GM18505 (cell line): ENCODE measurements at regions not wholly inside any gene's neighbourhood (a gene's known extent, or its start where the extent isn't known, plus 50 kb on each side); places are given as distances from the start of the nearest gene placed in this dataset.

Source experiments
- ATAC-seq: cut with Tn5 transposase; IDR thresholded peaks from one replicate; pipeline ENCODE4 v1.9.1; 2021; ENCODE audit not compliant: unreplicated experiment
- POLR2A ChIP-seq: IDR thresholded peaks from 4 replicates; pipeline ENCODE4 v1.6.1; 2011; ENCODE audit warnings: borderline replicate concordance; ENCODE audit not compliant: insufficient read depth, insufficient read length; ENCODE audit errors: extremely low read depth

GRCh38 chr1:163509114-163509513 is 187.4 kb downstream of the NUF2 start:
- no peak for ATAC-seq
- no peak for TF ChIP-seq POLR2A

- TF ChIP-seq POLR2A = no peak
- ATAC-seq = no peak
Observed at GRCh38 chr1:163512349-163512989, 190.7 kb downstream of the NUF2 start.

DNA sequence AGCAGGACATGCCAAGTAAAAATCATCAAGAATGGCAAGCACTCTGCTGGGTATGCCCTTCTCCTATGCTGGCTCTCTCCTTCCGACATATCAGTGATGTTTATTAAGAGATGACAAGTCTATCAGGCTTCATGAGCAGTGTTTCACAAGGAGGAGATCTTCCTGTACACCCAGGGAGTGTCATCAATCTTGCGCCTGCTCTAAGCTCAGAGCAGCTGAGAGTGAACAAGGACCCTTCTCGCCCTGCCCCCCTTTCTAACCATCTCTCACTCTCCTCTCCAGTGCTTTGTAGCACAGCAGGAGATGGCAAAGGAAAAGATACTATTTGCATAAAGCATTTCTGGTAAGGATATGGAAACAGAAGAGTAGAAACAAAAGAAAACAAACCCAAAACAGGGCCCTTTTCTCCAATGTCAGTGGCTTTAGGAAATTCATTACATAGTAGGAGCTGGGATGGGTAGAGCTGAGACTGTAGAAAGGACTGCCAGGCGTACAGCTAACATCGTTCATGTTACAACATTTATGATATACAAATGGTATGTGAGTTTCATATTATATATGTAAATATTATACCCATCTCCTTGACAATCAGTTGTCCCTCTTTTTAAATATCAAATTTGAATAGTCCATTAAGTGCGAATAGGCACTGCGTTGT is 201.7 kb downstream of the NUF2 start:
- ATAC-seq = no peak

DNA sequence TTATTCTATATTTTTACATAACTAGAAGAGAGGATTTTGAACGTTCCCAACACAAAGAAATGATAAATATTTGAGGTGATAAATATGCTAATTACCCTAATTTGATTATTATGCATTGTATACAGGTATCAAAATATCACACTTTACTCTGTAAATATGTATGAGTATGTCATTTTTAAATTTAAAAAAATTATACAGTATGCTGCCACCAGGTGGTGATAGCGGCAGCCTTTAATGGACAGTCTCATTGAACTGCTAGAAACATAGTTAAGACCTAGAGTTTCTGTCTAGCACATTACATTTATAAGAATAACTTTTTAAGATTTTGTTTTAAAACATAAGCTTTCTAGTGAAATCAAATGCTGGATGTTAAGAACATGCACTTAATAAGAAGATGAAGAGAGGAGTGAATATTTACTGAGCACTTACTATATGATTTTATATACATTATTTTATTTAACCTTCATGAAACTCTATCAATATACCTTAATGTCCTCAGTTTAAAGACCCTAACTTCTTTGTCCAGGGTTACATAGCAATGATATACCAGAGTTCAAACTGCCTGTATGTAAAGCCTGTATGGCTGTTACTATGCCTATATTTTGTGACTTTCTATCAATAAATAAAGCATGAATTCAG is 207.1 kb downstream of the NUF2 start:
- ATAC-seq = peak; percentile 68
- no peak for TF ChIP-seq POLR2A

More for the DNA sequence above, 201.7 kb downstream of the NUF2 start:
- no peak for TF ChIP-seq POLR2A

GRCh38 chr1:163531345-163531744 is 209.6 kb downstream of the NUF2 start:
- no peak for ATAC-seq
- no peak for TF ChIP-seq POLR2A

DNA sequence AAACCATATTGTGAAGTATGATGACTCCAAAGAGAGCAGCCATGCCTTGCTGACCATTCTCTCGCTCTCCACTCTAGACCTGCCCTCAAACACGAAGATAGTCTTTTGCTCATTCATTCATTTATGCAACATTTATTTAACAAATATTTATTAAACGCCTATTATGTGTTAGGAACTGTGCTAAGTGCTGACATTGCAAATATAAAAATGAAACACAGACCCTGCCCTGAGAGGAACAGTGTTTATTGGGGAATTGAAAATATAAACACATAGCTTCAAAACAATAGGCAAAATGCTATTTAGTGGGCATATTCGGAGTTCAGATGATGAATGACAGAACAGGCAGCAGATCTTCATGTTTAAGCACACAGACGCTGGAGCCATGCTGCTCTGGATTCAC is 213.6 kb downstream of the NUF2 start:
- TF ChIP-seq POLR2A = no peak
- ATAC-seq = no peak

DNA sequence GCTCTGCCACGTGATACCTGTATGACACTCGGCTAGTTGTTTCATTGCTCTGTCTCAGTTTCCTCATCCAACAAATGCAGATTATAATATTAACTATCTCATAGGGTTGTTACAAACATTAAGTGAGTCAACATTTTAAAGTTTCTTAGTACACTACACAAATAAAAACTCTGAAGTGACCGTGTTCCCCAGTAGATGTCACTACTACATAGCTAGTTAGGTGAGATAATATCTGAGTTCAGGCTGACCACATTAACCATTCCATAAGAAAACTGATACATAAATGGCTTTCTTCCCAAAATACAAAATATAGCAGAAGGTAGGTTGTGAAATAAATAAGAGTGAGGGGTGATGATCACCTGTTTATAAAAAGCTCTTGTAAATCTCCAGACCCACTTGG is 214.1 kb downstream of the NUF2 start:
- ATAC-seq = no peak
- TF ChIP-seq POLR2A = no peak

GRCh38 chr1:163537809-163538208 is 216.1 kb downstream of the NUF2 start:
- no peak for TF ChIP-seq POLR2A

GRCh38 chr1:163538667-163539066 is 216.9 kb downstream of the NUF2 start:
- no peak for TF ChIP-seq POLR2A

More at GRCh38 chr1:163537809-163538208, 216.1 kb downstream of the NUF2 start:
- no peak for ATAC-seq

GRCh38 chr1:163540727-163541126 is 219.0 kb downstream of the NUF2 start:
- no peak for TF ChIP-seq POLR2A
- ATAC-seq = no peak

More at GRCh38 chr1:163538667-163539066, 216.9 kb downstream of the NUF2 start:
- no peak for ATAC-seq

DNA sequence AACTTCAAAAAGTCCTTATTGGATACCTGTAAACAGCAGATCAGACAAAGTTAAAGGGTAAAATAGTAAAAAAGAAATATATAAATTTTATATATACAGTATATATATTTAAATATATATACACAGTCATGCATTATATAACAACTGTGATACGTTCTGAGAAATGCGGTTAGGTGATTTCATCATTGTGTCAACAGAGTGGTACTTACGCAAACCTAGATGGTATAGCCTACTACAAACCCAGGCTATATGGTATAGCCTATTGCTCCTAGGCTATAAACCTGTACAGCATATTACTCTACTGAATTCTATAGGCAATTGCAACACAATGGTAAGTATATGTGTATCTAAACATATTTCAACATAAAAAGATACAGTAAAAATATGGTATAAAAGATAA is 222.7 kb downstream of the NUF2 start:
- no peak for TF ChIP-seq POLR2A
- ATAC-seq = no peak

DNA sequence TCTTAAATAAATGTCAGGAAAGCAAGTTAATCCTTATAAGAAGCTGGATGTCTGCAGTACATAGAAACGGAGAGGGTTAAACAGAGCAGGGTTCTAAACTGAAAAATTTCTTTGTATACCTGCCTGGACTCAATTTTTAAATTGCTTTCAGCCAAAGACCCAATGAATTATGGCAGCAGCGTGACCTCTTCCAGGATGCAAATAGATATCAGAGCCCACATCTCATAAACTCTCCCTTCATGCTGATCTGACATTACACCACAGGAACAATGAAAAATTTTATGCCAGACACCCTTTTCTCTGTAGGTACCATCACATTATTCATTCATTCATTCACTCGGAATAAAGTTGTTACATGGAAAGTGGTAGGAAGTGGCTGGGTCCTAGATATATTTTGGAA is 236.4 kb downstream of the NUF2 start:
- ATAC-seq = no peak
- no peak for TF ChIP-seq POLR2A

- no peak for TF ChIP-seq POLR2A
- ATAC-seq = no peak
Observed at GRCh38 chr1:163561580-163562295, 240.0 kb downstream of the NUF2 start.
